Testis (tissue), 2 donors: ENCODE measurements at regions not wholly inside any gene's neighbourhood (a gene's known extent, or its start where the extent isn't known, plus 50 kb on each side); places are given as distances from the start of the nearest gene placed in this dataset.

Source experiments
- POLR2A ChIP-seq: fragments of 450-650 bp; IDR thresholded peaks from one replicate; pipeline ENCODE4 v1.6.1; 2017; ENCODE audit warnings: antibody characterized with exemption, mild to moderate bottlenecking, moderate library complexity
- TF ChIP-seq, protein P1 (sequence below), 3 experiments: fragments of 450-650 bp in 2 of 3; fragments of 200-600 bp in 1 of 3; sonication (generic) in 1 of 3; IDR thresholded peaks; one replicate each; pipeline ENCODE4 v1.5.1; 2016 to 2019; ENCODE audit warnings: antibody characterized with exemption in 3 of 3, mild to moderate bottlenecking in 2 of 3, moderate library complexity in 1 of 3

DNA sequence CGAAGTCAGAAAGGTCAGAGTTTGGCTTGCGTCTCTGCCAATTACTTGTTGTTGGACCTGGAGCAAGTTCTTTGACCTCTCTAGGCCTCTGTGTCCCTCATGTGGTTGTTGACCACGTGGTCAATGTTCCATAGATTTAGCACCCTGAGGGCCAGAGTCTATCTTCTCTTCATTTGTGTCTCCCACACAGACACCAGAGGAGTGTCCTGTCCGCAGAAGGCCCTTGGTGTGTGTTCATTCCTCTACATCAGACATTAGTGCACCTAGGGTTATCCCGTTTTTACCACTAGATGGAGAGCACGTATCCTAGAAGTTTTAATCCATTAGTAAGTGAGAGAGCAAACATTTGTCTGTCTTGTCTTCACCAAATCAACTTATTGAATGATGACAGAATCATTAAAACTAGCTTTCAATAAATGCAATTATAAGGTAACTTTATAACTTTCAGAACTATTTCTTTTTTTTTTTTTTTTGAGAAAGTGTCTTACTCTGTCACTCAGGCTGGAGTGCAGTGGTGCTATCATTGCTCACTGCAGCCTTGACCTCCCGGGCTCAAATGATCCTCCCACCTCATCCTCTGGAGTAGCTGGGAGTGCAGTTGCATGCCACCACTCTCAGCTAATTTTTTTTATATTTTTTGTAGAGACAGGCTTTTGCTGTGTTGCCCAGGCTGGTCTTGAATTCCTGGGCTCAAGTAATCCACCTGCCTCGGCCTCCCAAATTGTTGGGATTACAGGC, 122.5 kb upstream of the ANKRD1 start:
- TF ChIP-seq, protein P1, sequence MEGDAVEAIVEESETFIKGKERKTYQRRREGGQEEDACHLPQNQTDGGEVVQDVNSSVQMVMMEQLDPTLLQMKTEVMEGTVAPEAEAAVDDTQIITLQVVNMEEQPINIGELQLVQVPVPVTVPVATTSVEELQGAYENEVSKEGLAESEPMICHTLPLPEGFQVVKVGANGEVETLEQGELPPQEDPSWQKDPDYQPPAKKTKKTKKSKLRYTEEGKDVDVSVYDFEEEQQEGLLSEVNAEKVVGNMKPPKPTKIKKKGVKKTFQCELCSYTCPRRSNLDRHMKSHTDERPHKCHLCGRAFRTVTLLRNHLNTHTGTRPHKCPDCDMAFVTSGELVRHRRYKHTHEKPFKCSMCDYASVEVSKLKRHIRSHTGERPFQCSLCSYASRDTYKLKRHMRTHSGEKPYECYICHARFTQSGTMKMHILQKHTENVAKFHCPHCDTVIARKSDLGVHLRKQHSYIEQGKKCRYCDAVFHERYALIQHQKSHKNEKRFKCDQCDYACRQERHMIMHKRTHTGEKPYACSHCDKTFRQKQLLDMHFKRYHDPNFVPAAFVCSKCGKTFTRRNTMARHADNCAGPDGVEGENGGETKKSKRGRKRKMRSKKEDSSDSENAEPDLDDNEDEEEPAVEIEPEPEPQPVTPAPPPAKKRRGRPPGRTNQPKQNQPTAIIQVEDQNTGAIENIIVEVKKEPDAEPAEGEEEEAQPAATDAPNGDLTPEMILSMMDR (IDR thresholded peaks at IDR 0.05), result peak in 2 of 3 experiments; percentile 25 to 43
- no peak for TF ChIP-seq POLR2A
